GM12878 (cell line): ENCODE measurements at regions not wholly inside any gene's neighbourhood (a gene's known extent, or its start where the extent isn't known, plus 50 kb on each side); places are given as distances from the start of the nearest gene placed in this dataset.

ENCODE experiments used
- BACH1 ChIP-seq: fragments of 450-650 bp; IDR thresholded peaks from 2 replicates; pipeline ENCODE4 v1.6.1; 2017; ENCODE audit warnings: mild to moderate bottlenecking, borderline replicate concordance
- CEBPB ChIP-seq, 2 experiments: fragments of 150-350 bp in 1 of 2; IDR thresholded peaks; 2 replicates each; pipeline ENCODE4 v1.6.1; 2012 to 2014; ENCODE audit warnings: low read depth in 2 of 2, low read length in 2 of 2, borderline replicate concordance in 1 of 2, inconsistent platforms in 1 of 2
- CREM ChIP-seq: IDR thresholded peaks from 2 replicates; pipeline ENCODE4 v1.6.1; 2014; ENCODE audit warnings: antibody characterized with exemption, low read depth
- CTCF ChIP-seq, 3 experiments: IDR thresholded peaks in 2 of 3; conservative IDR thresholded peaks in 1 of 3; 2 replicates each; pipeline ENCODE4 v1.5.1; 2011; ENCODE audit warnings: low read depth in 3 of 3, low read length in 3 of 3, mild to moderate bottlenecking in 3 of 3, control low read depth in 2 of 3, moderate library complexity in 2 of 3, inconsistent platforms in 1 of 3, mixed read lengths in 1 of 3; ENCODE audit not compliant: control insufficient read depth in 2 of 3, insufficient read depth in 1 of 3; ENCODE audit errors: extremely low read depth in 1 of 3
- ETV6 ChIP-seq, 2 experiments: fragments of 450-650 bp in 1 of 2; IDR thresholded peaks in 1 of 2; conservative IDR thresholded peaks in 1 of 2; 2 replicates each; pipeline ENCODE4 v1.6.1; 2014; ENCODE audit warnings: antibody characterized with exemption in 1 of 2, borderline replicate concordance in 1 of 2, low read depth in 1 of 2, mild to moderate bottlenecking in 1 of 2, moderate library complexity in 1 of 2
- EZH2 ChIP-seq: IDR thresholded peaks from 2 replicates; pipeline ENCODE4 v1.6.1; 2012; ENCODE audit warnings: low read depth, mild to moderate bottlenecking, control low read depth, inconsistent platforms, low read length, borderline replicate concordance; ENCODE audit not compliant: control insufficient read depth
- MAX ChIP-seq: IDR thresholded peaks from 2 replicates; pipeline ENCODE4 v1.6.1; 2012; ENCODE audit warnings: low read depth, low read length, improper control_type of control experiment
- NR2C1 ChIP-seq: fragments of 450-650 bp; IDR thresholded peaks from 2 replicates; pipeline ENCODE4 v1.6.1; 2017; ENCODE audit warnings: antibody characterized with exemption, mild to moderate bottlenecking, moderate library complexity
- PML ChIP-seq: IDR thresholded peaks from 2 replicates; pipeline ENCODE4 v1.6.1; 2012; ENCODE audit warnings: low read length, inconsistent platforms
- SMC3 ChIP-seq: IDR thresholded peaks from 2 replicates; pipeline ENCODE4 v1.6.1; 2011; ENCODE audit warnings: low read length, improper control_type of control experiment, borderline replicate concordance
- USF1 ChIP-seq: IDR thresholded peaks from 2 replicates; pipeline ENCODE4 v1.6.1; 2011; ENCODE audit warnings: borderline replicate concordance, low read depth, mild to moderate bottlenecking, moderate library complexity, mixed read lengths, low read length; ENCODE audit not compliant: insufficient read depth; ENCODE audit errors: extremely low read length

- TF ChIP-seq EZH2 (no peak), SMC3 (no peak), CTCF (IDR thresholded peaks at IDR 0.05 in 2 of 3, conservative IDR thresholded peaks at IDR 0.05 in 1 of 3; ENCODE audit: control insufficient read depth in 2 of 3, extremely low read depth in 1 of 3, insufficient read depth in 1 of 3, low read depth in 3 of 3, low read length in 3 of 3) (no peak), USF1 (no peak), CREM (no peak), MAX (no peak), ETV6 (conservative IDR thresholded peaks at IDR 0.05 in 1 of 2, IDR thresholded peaks at IDR 0.05 in 1 of 2; ENCODE audit: borderline replicate concordance in 1 of 2, low read depth in 1 of 2) (no peak), CEBPB (IDR thresholded peaks at IDR 0.05; ENCODE audit: borderline replicate concordance in 1 of 2, low read depth in 2 of 2, low read length in 2 of 2) (no peak), PML (no peak), NR2C1 (no peak), BACH1 (no peak)
Observed at GRCh38 chr2:225916692-225917091, 517.2 kb downstream of the NYAP2 start.
